ENCODE measurements at regions not wholly inside any gene's neighbourhood (a gene's known extent, or its start where the extent isn't known, plus 50 kb on each side); places are given as distances from the start of the nearest gene placed in this dataset.

DNA sequence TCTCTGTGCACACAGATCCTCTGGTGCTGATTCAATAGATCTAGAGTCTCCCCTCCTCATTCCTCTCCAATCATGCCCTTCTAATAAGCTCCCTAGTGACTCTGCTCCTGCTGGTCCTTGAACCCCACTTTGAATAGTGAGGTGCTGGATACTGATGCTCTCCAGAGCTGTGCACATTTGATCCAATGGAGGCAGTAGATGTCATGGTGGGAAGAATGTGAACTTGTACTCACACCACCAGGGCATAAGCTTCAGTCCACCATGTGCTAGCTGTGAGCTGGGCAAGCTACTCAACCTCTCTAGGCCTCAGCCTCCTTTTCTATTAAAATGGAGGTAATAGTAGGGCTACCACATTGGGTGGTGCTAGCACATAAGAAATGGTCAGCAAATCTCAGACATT lies 241.1 kb downstream of the SPATA18 start:
- TF ChIP-seq, protein P1, sequence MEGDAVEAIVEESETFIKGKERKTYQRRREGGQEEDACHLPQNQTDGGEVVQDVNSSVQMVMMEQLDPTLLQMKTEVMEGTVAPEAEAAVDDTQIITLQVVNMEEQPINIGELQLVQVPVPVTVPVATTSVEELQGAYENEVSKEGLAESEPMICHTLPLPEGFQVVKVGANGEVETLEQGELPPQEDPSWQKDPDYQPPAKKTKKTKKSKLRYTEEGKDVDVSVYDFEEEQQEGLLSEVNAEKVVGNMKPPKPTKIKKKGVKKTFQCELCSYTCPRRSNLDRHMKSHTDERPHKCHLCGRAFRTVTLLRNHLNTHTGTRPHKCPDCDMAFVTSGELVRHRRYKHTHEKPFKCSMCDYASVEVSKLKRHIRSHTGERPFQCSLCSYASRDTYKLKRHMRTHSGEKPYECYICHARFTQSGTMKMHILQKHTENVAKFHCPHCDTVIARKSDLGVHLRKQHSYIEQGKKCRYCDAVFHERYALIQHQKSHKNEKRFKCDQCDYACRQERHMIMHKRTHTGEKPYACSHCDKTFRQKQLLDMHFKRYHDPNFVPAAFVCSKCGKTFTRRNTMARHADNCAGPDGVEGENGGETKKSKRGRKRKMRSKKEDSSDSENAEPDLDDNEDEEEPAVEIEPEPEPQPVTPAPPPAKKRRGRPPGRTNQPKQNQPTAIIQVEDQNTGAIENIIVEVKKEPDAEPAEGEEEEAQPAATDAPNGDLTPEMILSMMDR (IDR thresholded peaks at IDR 0.05; ENCODE audit: control insufficient read depth, extremely low read depth, insufficient read depth) = no peak
- no peak overlapping the region for H3K4me3 ChIP-seq (ENCODE audit: low read depth, low read length)
- DNase-seq (ENCODE audit: low read depth) = no peak

DNA sequence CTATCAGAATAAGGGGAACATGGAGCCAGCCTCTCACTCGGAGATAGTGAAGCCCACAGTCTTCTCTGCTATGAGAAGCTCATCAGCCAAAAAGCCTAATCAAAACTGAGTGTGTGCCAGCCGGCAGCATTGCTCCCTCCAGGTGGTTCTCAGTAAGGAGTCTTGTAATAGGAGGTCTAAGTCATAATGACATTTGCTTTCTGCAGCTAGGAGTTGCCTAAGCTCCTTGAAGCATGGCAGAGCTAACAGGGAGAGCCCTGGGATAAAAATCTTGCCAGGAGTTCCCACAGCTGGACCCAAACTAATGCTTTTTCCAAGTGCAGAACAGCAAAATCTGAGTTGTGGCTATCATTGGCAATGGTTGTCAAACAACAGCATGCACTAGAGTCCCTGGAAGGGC lies 245.2 kb downstream of the SPATA18 start:
- DNase-seq (ENCODE audit: low read depth) = no peak
- TF ChIP-seq, protein P1 (IDR thresholded peaks at IDR 0.05; ENCODE audit: control insufficient read depth, extremely low read depth, insufficient read depth) = no peak
- no peak overlapping the region for H3K4me3 ChIP-seq (ENCODE audit: low read depth, low read length)

DNA sequence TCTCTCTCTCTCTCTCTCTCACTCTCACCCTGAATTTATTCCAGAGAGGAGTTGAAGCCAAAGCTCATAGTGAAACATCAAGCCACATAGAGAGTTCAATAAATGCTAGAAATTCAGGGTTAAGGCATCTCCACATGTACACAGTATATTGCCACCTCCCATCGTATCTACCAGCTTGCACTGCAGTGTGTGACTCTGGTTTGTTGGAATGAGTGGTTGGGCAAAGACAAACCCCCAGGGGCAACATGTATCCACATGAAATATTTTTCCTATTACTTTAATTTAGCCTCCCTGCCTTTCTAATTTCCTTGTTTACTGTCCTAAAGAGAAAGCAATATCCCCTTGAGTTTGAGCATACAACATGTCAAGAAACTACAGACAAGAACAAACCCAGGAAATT lies 247.3 kb downstream of the SPATA18 start:
- no peak overlapping the region for H3K4me3 ChIP-seq (ENCODE audit: low read depth, low read length)
- no peak for DNase-seq (ENCODE audit: low read depth)
- TF ChIP-seq, protein P1 (IDR thresholded peaks at IDR 0.05; ENCODE audit: control insufficient read depth, extremely low read depth, insufficient read depth) = no peak

DNA sequence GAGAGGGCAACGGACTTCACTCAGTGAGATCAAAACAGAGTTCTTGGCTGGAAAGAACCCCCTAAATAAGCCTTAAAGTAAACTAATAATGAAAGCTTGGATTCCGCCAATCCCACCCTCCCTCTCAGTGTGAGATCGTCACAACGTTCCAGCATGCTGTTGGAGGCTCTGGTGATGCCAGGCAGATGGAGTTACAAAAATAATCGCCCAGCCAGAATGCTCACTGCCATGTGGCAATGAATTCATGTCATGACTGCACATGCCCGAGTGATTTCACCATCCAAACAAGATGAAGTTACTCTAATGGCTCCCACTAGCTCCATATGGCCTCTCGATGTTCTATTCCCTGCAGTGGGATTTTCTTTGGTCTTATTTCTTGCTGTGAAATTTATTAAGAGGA lies 248.0 kb downstream of the SPATA18 start:
- TF ChIP-seq, protein P1 (IDR thresholded peaks at IDR 0.05; ENCODE audit: control insufficient read depth, extremely low read depth, insufficient read depth) = no peak
- no peak overlapping the region for H3K4me3 ChIP-seq (ENCODE audit: low read depth, low read length)
- DNase-seq (ENCODE audit: low read depth) = no peak

DNA sequence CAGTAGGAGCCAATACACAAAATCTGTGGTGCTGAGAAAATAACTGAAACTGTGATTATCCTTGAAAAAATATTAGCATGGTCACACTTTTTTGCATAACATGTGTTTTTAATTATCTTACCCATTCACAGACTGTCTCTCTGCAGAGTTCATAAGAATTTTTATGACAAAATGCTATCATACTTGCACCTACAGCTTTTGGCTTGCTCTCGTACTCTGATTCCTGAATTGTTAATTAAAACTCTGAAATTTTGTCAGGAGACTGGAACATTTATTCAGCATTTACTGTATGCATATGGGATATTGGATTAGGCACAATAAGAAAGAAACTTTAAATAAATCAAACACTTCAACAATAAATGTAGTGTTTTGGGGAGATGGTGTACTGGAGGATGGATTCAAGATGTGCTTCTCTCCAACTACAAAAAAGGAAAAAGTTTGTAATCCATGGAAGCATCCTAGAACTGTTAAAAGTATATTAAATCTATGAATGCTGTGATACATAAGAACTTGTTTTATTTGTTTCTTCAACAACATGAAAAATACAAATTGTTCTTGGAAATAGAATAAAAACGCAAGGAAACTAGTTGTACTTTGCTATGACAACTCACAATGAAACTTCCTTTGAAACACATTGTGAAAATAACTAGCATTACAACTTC lies 260.5 kb downstream of the SPATA18 start:
- H3K4me3 ChIP-seq (ENCODE audit: low read depth, low read length) = no peak overlapping the region
- TF ChIP-seq, protein P1 (IDR thresholded peaks at IDR 0.05; ENCODE audit: control insufficient read depth, extremely low read depth, insufficient read depth) = no peak
- no peak for DNase-seq (ENCODE audit: low read depth)

DNA sequence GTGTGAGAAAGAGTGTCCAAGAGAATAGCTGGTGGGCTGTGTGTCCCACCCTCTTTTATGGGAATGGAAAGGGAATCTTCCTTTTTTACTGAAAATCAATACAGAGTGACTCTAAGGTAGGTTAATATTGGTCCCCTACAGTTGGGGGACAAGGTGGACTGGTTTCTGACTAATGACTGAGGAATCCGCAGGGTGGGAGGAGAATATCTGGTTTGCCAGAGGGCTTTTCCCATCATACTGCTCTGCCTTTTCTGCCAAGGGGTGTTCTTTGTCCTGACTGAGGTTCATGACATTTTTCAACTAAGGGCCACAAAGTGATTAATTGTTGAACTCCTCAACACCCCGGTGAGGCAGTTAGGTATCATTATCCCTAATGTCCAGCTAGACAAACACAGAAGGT lies 261.6 kb downstream of the SPATA18 start:
- TF ChIP-seq, protein P1 (IDR thresholded peaks at IDR 0.05; ENCODE audit: control insufficient read depth, extremely low read depth, insufficient read depth) = no peak
- no peak overlapping the region for H3K4me3 ChIP-seq (ENCODE audit: low read depth, low read length)
- no peak for DNase-seq (ENCODE audit: low read depth)

DNA sequence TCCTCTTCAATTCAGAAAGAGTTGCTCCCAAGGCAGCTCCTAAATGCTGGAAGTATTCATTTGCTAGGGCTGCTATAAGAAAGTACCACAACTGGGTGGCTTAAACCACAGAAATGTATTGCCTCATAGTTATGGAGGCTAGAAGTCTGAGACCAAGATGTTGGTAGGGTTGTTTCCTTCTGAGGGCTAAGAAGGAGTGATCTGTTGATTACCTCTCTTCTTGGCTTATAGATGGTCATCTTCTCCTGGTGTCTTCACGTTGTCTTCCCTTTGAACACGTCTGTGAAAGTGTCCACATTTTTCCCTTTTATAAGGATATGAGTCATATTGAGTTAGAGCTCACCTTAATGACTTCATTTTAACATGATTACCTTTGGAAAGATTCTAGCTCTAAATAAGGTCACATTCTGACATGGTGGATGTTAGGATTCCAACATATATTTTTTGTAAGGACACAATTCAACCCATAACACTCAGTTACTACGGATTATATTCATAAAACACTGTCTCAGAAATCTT lies 266.3 kb downstream of the SPATA18 start:
- DNase-seq (ENCODE audit: low read depth) = no peak
- no peak overlapping the region for H3K4me3 ChIP-seq (ENCODE audit: low read depth, low read length)
- TF ChIP-seq, protein P1 (IDR thresholded peaks at IDR 0.05; ENCODE audit: control insufficient read depth, extremely low read depth, insufficient read depth) = no peak
